H1 (cell line): ENCODE measurements at regions not wholly inside any gene's neighbourhood (a gene's known extent, or its start where the extent isn't known, plus 50 kb on each side); places are given as distances from the start of the nearest gene placed in this dataset.

Source experiments
- CTCF ChIA-PET: fragments of 300-600 bp; sonication (Branson Sonifier 250); formaldehyde crosslinking; loops from one replicate; lab custom pipeline; 2021; ENCODE audit not compliant: partially characterized antibody; lab: Charles Lee
- POLR2A ChIA-PET: fragments of 300-600 bp; sonication (Branson Sonifier 250); formaldehyde crosslinking; loops from one replicate; lab custom pipeline; 2021; ENCODE audit warnings: inconsistent platforms; ENCODE audit not compliant: partially characterized antibody; lab: Charles Lee
- DNase-seq, 2 experiments: peaks; one replicate each; pipeline versions ENCODE4 v3.0.0 to v3.0.0-alpha.2; 2010 to 2022; ENCODE audit warnings: low spot score in 2 of 2, low read depth in 1 of 2, mixed read lengths in 1 of 2
- FAIRE-seq: peaks from 2 replicates; lab custom pipeline; 2011; peaks lifted over from hg19 to GRCh38; lab: Jason Lieb, UNC
- H2AFZ ChIP-seq: 2 replicates; pipeline ENCODE4 v1.8.1; 2012; ENCODE audit warnings: low read length, inconsistent platforms
- H2AK5ac ChIP-seq: 2 replicates; pipeline ENCODE4 v1.6.1; 2013; ENCODE audit warnings: low read depth, low read length
- H2BK120ac ChIP-seq: replicated peaks from 2 replicates; pipeline ENCODE3; 2013; ENCODE audit warnings: low read depth, low read length, inconsistent platforms
- H2BK12ac ChIP-seq: 2 replicates; pipeline ENCODE4 v1.6.1; 2013; ENCODE audit warnings: low read depth, low read length
- H2BK15ac ChIP-seq: 2 replicates; pipeline ENCODE4 v1.6.1; 2013; ENCODE audit warnings: low read length
- H2BK20ac ChIP-seq: 2 replicates; pipeline ENCODE4 v1.6.1; 2013; ENCODE audit warnings: low read length
- H2BK5ac ChIP-seq: 2 replicates; pipeline ENCODE4 v1.6.1; 2013; ENCODE audit warnings: low read depth, low read length
- H3K14ac ChIP-seq: 2 replicates; pipeline ENCODE4 v1.6.1; 2013; ENCODE audit warnings: inconsistent platforms; ENCODE audit not compliant: insufficient read length
- H3K18ac ChIP-seq: 2 replicates; pipeline ENCODE4 v1.6.1; 2013; ENCODE audit warnings: low read length; ENCODE audit errors: extremely low read depth
- H3K23ac ChIP-seq: 2 replicates; pipeline ENCODE4 v1.6.1; 2013; ENCODE audit warnings: inconsistent platforms; ENCODE audit not compliant: insufficient read length
- H3K23me2 ChIP-seq: 2 replicates; pipeline ENCODE4 v1.6.1; 2013; ENCODE audit warnings: low read depth, low read length
- H3K27ac ChIP-seq: 2 replicates; pipeline ENCODE4 v1.6.1; 2011; ENCODE audit warnings: low read depth, low read length, inconsistent platforms
- H3K27me3 ChIP-seq, 4 experiments: replicated peaks in 1 of 4; 1 replicate in 1 of 4; 2 replicates in 3 of 4; pipeline versions ENCODE4 v1.6.1 to v1.8.1; 2011 to 2013; ENCODE audit warnings: low read length in 3 of 4, mild to moderate bottlenecking in 3 of 4, inconsistent platforms in 2 of 4, mixed read lengths in 2 of 4, moderate library complexity in 1 of 4; ENCODE audit not compliant: control insufficient read depth in 3 of 4, insufficient read depth in 3 of 4; ENCODE audit errors: extremely low read depth in 1 of 4
- H3K36me3 ChIP-seq, 4 experiments: 2 replicates each; pipeline versions ENCODE4 v1.6.1 to v1.8.1; 2011 to 2013; ENCODE audit warnings: mild to moderate bottlenecking in 4 of 4, low read length in 3 of 4, moderate library complexity in 2 of 4, control low read depth in 1 of 4, inconsistent platforms in 1 of 4; ENCODE audit not compliant: insufficient read depth in 4 of 4, control insufficient read depth in 2 of 4
- H3K4ac ChIP-seq: replicated peaks from 2 replicates; pipeline ENCODE3; 2013; ENCODE audit warnings: low read length, low read depth, mixed read lengths, inconsistent platforms; ENCODE audit not compliant: insufficient read length
- H3K4me1 ChIP-seq, 4 experiments: replicated peaks in 1 of 4; 1 replicate in 1 of 4; 2 replicates in 3 of 4; pipeline versions ENCODE4 v1.6.1 to v1.8.1; 2011 to 2013; ENCODE audit warnings: low read length in 3 of 4, inconsistent platforms in 2 of 4, mixed read lengths in 1 of 4; ENCODE audit not compliant: insufficient read depth in 4 of 4, control insufficient read depth in 3 of 4
- H3K4me2 ChIP-seq, 2 experiments: 2 replicates each; pipeline versions ENCODE4 v1.6.1 to v1.8.1; 2011 to 2013; ENCODE audit warnings: low read depth in 2 of 2, low read length in 2 of 2, control low read depth in 1 of 2, inconsistent platforms in 1 of 2, mild to moderate bottlenecking in 1 of 2; ENCODE audit not compliant: insufficient read depth in 1 of 2
- H3K4me3 ChIP-seq, 4 experiments: fragments of 200-600, 300-600 bp in 1 of 4; sonication (generic), shearing (Covaris generic), sonication (Bioruptor Twin) in 1 of 4; 2 replicates each; pipeline versions ENCODE4 v1.5.1 to v1.8.1; 2011 to 2016; ENCODE audit warnings: low read length in 4 of 4, low read depth in 3 of 4, control low read depth in 2 of 4, inconsistent platforms in 2 of 4, mild to moderate bottlenecking in 2 of 4, mixed read lengths in 1 of 4, moderate library complexity in 1 of 4; ENCODE audit not compliant: insufficient read depth in 2 of 4; ENCODE audit errors: extremely low read depth in 1 of 4
- H3K56ac ChIP-seq: replicated peaks from 2 replicates; pipeline ENCODE3; 2013; ENCODE audit warnings: low read depth, mild to moderate bottlenecking, mixed read lengths, low read length, inconsistent platforms; ENCODE audit not compliant: insufficient read length
- H3K79me1 ChIP-seq: 2 replicates; pipeline ENCODE4 v1.6.1; 2013; ENCODE audit warnings: low read depth, low read length, control low read depth
- H3K79me2 ChIP-seq, 2 experiments: 2 replicates each; pipeline versions ENCODE4 v1.6.1 to v1.8.1; 2012 to 2013; ENCODE audit warnings: low read length in 2 of 2, mild to moderate bottlenecking in 2 of 2, inconsistent platforms in 1 of 2; ENCODE audit not compliant: insufficient read depth in 2 of 2, control insufficient read depth in 1 of 2
- H3K9ac ChIP-seq, 4 experiments: replicated peaks in 1 of 4; 1 replicate in 1 of 4; 2 replicates in 3 of 4; pipeline versions ENCODE4 v1.6.1 to v1.8.1; 2011 to 2013; ENCODE audit warnings: low read depth in 3 of 4, low read length in 3 of 4, control low read depth in 2 of 4, mild to moderate bottlenecking in 2 of 4, moderate library complexity in 2 of 4, inconsistent platforms in 1 of 4; ENCODE audit errors: extremely low read depth in 1 of 4
- H3K9me3 ChIP-seq, 2 experiments: 2 replicates each; pipeline versions ENCODE4 v1.6.1 to v1.8.1; 2012 to 2013; ENCODE audit warnings: mild to moderate bottlenecking in 2 of 2, moderate library complexity in 2 of 2, control low read depth in 1 of 2, inconsistent platforms in 1 of 2, low read depth in 1 of 2, low read length in 1 of 2, mixed read lengths in 1 of 2; ENCODE audit not compliant: insufficient read depth in 2 of 2
- H4K20me1 ChIP-seq, 2 experiments: replicated peaks in 1 of 2; 2 replicates each; pipeline versions ENCODE3 to v1.8.1; 2011 to 2013; ENCODE audit warnings: inconsistent platforms in 2 of 2, low read length in 2 of 2, mild to moderate bottlenecking in 1 of 2; ENCODE audit not compliant: insufficient read depth in 2 of 2, control insufficient read depth in 1 of 2
- H4K5ac ChIP-seq: 2 replicates; pipeline ENCODE4 v1.6.1; 2013; ENCODE audit warnings: low read length, low read depth, mixed read lengths, inconsistent platforms; ENCODE audit not compliant: insufficient read length
- H4K8ac ChIP-seq: 2 replicates; pipeline ENCODE4 v1.8.0; 2013; ENCODE audit warnings: mild to moderate bottlenecking, moderate library complexity, low read length, inconsistent platforms; ENCODE audit not compliant: insufficient read depth; ENCODE audit errors: extremely low read depth
- H4K91ac ChIP-seq: replicated peaks from 2 replicates; pipeline ENCODE3; 2013; ENCODE audit warnings: low read length, mixed read lengths, inconsistent platforms; ENCODE audit not compliant: insufficient read length
- CBX8 ChIP-seq: fragments of 300-800, 300-1000 bp; sonication (generic); IDR thresholded peaks from 2 replicates; pipeline ENCODE4 v1.7.1; 2016; ENCODE audit warnings: low read depth, low read length, borderline replicate concordance
- EGR1 ChIP-seq: IDR thresholded peaks from 2 replicates; pipeline ENCODE4 v1.6.1; 2011; ENCODE audit warnings: low read depth, low read length, borderline replicate concordance
- FOSL1 ChIP-seq: IDR thresholded peaks from 2 replicates; pipeline ENCODE4 v1.6.1; 2011; ENCODE audit warnings: mild to moderate bottlenecking, low read depth, low read length, moderate library complexity; ENCODE audit not compliant: insufficient read depth
- MAX ChIP-seq: IDR thresholded peaks from 2 replicates; pipeline ENCODE4 v1.6.1; 2012; ENCODE audit warnings: inconsistent platforms
- NANOG ChIP-seq: IDR thresholded peaks from 2 replicates; pipeline ENCODE4 v1.6.1; 2011; ENCODE audit warnings: low read length, low read depth, mild to moderate bottlenecking, inconsistent platforms; ENCODE audit not compliant: insufficient read depth, poor library complexity, severe bottlenecking
- PHF8 ChIP-seq: fragments of 200-600 bp; sonication (generic); conservative IDR thresholded peaks from 2 replicates; pipeline ENCODE4 v1.7.1; 2012; ENCODE audit warnings: low read depth, mild to moderate bottlenecking, inconsistent platforms, low read length, moderate library complexity
- POLR2A ChIP-seq, 2 experiments: IDR thresholded peaks; 1 replicate in 1 of 2; 2 replicates in 1 of 2; pipeline ENCODE4 v1.6.1; 2011; ENCODE audit warnings: low read depth in 2 of 2, low read length in 2 of 2, mild to moderate bottlenecking in 2 of 2; ENCODE audit errors: control extremely low read depth in 1 of 2
- SIRT6 ChIP-seq: IDR thresholded peaks from one replicate; pipeline ENCODE4 v1.7.1; 2012; ENCODE audit warnings: low read length, inconsistent platforms
- TEAD4 ChIP-seq: IDR thresholded peaks from 2 replicates; pipeline ENCODE4 v1.6.1; 2012; ENCODE audit warnings: low read depth, low read length, inconsistent platforms, mixed read lengths
- WGBS, 2 experiments: shearing (Covaris generic) in 1 of 2; methylation state at CpG; one replicate each; pipeline versions ENCODE4 v1.1.6 to v1.1.7; 2013 to 2015; ENCODE audit warnings: low lambda C conversion rate in 2 of 2, mixed read lengths in 2 of 2, inconsistent platforms in 1 of 2, low coverage in 1 of 2, missing lambda C conversion rate in 1 of 2; ENCODE audit not compliant: insufficient replicate concordance in 2 of 2, insufficient coverage in 1 of 2, insufficient read length in 1 of 2; ENCODE audit errors: extremely low coverage in 1 of 2, missing lambda C conversion rate in 1 of 2; 5-methylcytosine and 5-hydroxymethylcytosine counted together

GRCh38 chr2:23164173-23164572 lies 220.8 kb upstream of the KLHL29 start:
- no peak overlapping the region for H3K4me3 ChIP-seq
- FAIRE-seq, result no peak
- H3K4me1 ChIP-seq, result no peaks in the 10 kb centered on the region
- no peaks in the 10 kb centered on the region for H3K79me2 ChIP-seq
- no peak overlapping the region for H4K8ac ChIP-seq
- H2AK5ac ChIP-seq, result no peak overlapping the region
- H3K27ac ChIP-seq, result no peak overlapping the region
- no peak overlapping the region for H4K5ac ChIP-seq
- H3K18ac ChIP-seq, result no peak overlapping the region
- no peak overlapping the region for H2BK120ac ChIP-seq
- H2BK20ac ChIP-seq, result no peak overlapping the region
- no peaks in the 10 kb centered on the region for H3K27me3 ChIP-seq
- no peak overlapping the region for H2BK5ac ChIP-seq
- no peak overlapping the region for H3K4ac ChIP-seq
- no peak for DNase-seq
- no peaks in the 10 kb centered on the region for H4K20me1 ChIP-seq
- CTCF ChIA-PET, result no interaction called here
- H3K4me2 ChIP-seq, result no peak overlapping the region
- no peaks in the 10 kb centered on the region for H3K23me2 ChIP-seq
- H3K14ac ChIP-seq, result no peak overlapping the region
- H3K56ac ChIP-seq, result no peak overlapping the region
- no peak overlapping the region for H2BK12ac ChIP-seq
- no peak overlapping the region for H4K91ac ChIP-seq
- no peak overlapping the region for H2BK15ac ChIP-seq
- no peaks in the 10 kb centered on the region for H3K9me3 ChIP-seq
- TF ChIP-seq NANOG, result no peak
- no peak for TF ChIP-seq TEAD4
- no peak for TF ChIP-seq PHF8
- no peak for TF ChIP-seq EGR1
- no peak for TF ChIP-seq MAX
- no peak for TF ChIP-seq SIRT6
- TF ChIP-seq FOSL1, result no peak
- no peak for TF ChIP-seq CBX8
- no peak for TF ChIP-seq POLR2A (IDR thresholded peaks at IDR 0.05; ENCODE audit: control extremely low read depth in 1 of 2, low read depth in 2 of 2, low read length in 2 of 2)
- POLR2A ChIA-PET, result no interaction called here
- no peaks in the 10 kb centered on the region for H3K36me3 ChIP-seq
- H3K79me1 ChIP-seq, result no peaks in the 10 kb centered on the region
- H3K23ac ChIP-seq, result no peak overlapping the region
- H2AFZ ChIP-seq, result no peak overlapping the region
- no peak overlapping the region for H3K9ac ChIP-seq
- 86% methylated on average over 2 of the region's 2 CpGs; no CpG with 5 or more reads in 1 of the 2 experiments for WGBS, 2 experiments
